Stimulated activated CD4-positive, alpha-beta T cell treated with anti-CD3 and anti-CD28 coated beads, Interleukin-15, amount 100 ng/mL, for 24 hours (primary cell): ENCODE measurements at regions not wholly inside any gene's neighbourhood (a gene's known extent, or its start where the extent isn't known, plus 50 kb on each side); places are given as distances from the start of the nearest gene placed in this dataset.
"Not testable (repeated sequence)": the region's sequence is repeated elsewhere in the genome, so short reads cannot be mapped to it uniquely, and the experiment has no call there.

ENCODE experiments used
- DNase-seq: peaks from one replicate; pipeline ENCODE4 v3.0.0-alpha.2; 2020

GRCh38 chr5:24145806-24146205 lies 499.0 kb downstream of the CDH10 start:
- DNase-seq = no peak

GRCh38 chr5:24161559-24161958 lies 483.2 kb downstream of the CDH10 start:
- no peak for DNase-seq

- DNase-seq = no peak
Observed at GRCh38 chr5:24162343-24162742, 482.4 kb downstream of the CDH10 start.

GRCh38 chr5:24163091-24163490 lies 481.7 kb downstream of the CDH10 start:
- no peak for DNase-seq

GRCh38 chr5:24167806-24168205 lies 477.0 kb downstream of the CDH10 start:
- DNase-seq = no peak

- no peak for DNase-seq
Observed at GRCh38 chr5:24170026-24170425, 474.8 kb downstream of the CDH10 start.

GRCh38 chr5:24170930-24171329 lies 473.8 kb downstream of the CDH10 start:
- DNase-seq = not testable (repeated sequence)

- DNase-seq = no peak
Observed at GRCh38 chr5:24177821-24178220, 467.0 kb downstream of the CDH10 start.

GRCh38 chr5:24183981-24184380 lies 460.8 kb downstream of the CDH10 start:
- no peak for DNase-seq

- DNase-seq = no peak
Observed at GRCh38 chr5:24188216-24188925, 456.4 kb downstream of the CDH10 start.

GRCh38 chr5:24196789-24197188 lies 448.0 kb downstream of the CDH10 start:
- DNase-seq = no peak

GRCh38 chr5:24208686-24209106 lies 436.1 kb downstream of the CDH10 start:
- no peak for DNase-seq

- no peak for DNase-seq
Observed at GRCh38 chr5:24215114-24215513, 429.7 kb downstream of the CDH10 start.

GRCh38 chr5:24222876-24223275 lies 421.9 kb downstream of the CDH10 start:
- no peak for DNase-seq

GRCh38 chr5:24225051-24225450 lies 419.7 kb downstream of the CDH10 start:
- DNase-seq = no peak

GRCh38 chr5:24226479-24226878 lies 418.3 kb downstream of the CDH10 start:
- DNase-seq = no peak

- DNase-seq = not testable (repeated sequence)
Observed at GRCh38 chr5:24227881-24228280, 416.9 kb downstream of the CDH10 start.

- DNase-seq = no peak
Observed at GRCh38 chr5:24232041-24232440, 412.7 kb downstream of the CDH10 start.

- DNase-seq = no peak
Observed at GRCh38 chr5:24232929-24233498, 411.8 kb downstream of the CDH10 start.

- no peak for DNase-seq
Observed at GRCh38 chr5:24235946-24236345, 408.8 kb downstream of the CDH10 start.

- no peak for DNase-seq
Observed at GRCh38 chr5:24245821-24246220, 399.0 kb downstream of the CDH10 start.

GRCh38 chr5:24264547-24264946 lies 380.2 kb downstream of the CDH10 start:
- no peak for DNase-seq

GRCh38 chr5:24265306-24265705 lies 379.5 kb downstream of the CDH10 start:
- DNase-seq = no peak

GRCh38 chr5:24268482-24269056 lies 376.2 kb downstream of the CDH10 start:
- DNase-seq = no peak
